EH (cell line): ENCODE measurements at regions not wholly inside any gene's neighbourhood (a gene's known extent, or its start where the extent isn't known, plus 50 kb on each side); places are given as distances from the start of the nearest gene placed in this dataset.
"Not testable (repeated sequence)": the region's sequence is repeated elsewhere in the genome, so short reads cannot be mapped to it uniquely, and the experiment has no call there.

Experiments
- DNase-seq: peaks from one replicate; pipeline ENCODE4 v3.0.0-alpha.2; 2015; ENCODE audit warnings: low read depth

GRCh38 chrX:43375136-43375535 is 281.0 kb upstream of the MAOA start:
- DNase-seq, result no peak

- no peak for DNase-seq
Observed at GRCh38 chrX:43380704-43381103, 275.4 kb upstream of the MAOA start.

- no peak for DNase-seq
Observed at GRCh38 chrX:43386875-43387274, 269.2 kb upstream of the MAOA start.

GRCh38 chrX:43405191-43405590 is 250.9 kb upstream of the MAOA start:
- no peak for DNase-seq

GRCh38 chrX:43423876-43424275 is 232.2 kb upstream of the MAOA start:
- DNase-seq, result no peak

GRCh38 chrX:43436517-43436916 is 219.6 kb upstream of the MAOA start:
- DNase-seq, result no peak

GRCh38 chrX:43446752-43447151 is 209.3 kb upstream of the MAOA start:
- no peak for DNase-seq

- no peak for DNase-seq
Observed at GRCh38 chrX:43448688-43449087, 207.4 kb upstream of the MAOA start.

GRCh38 chrX:43450355-43450754 is 205.7 kb upstream of the MAOA start:
- no peak for DNase-seq

GRCh38 chrX:43451976-43452686 is 204.0 kb upstream of the MAOA start:
- not testable (repeated sequence) for DNase-seq

- no peak for DNase-seq
Observed at GRCh38 chrX:43456063-43456462, 200.0 kb upstream of the MAOA start.

GRCh38 chrX:43456906-43457305 is 199.2 kb upstream of the MAOA start:
- no peak for DNase-seq

- no peak for DNase-seq
Observed at GRCh38 chrX:43467608-43468234, 188.4 kb upstream of the MAOA start.

GRCh38 chrX:43469391-43470054 is 186.6 kb upstream of the MAOA start:
- DNase-seq, result no peak

- no peak for DNase-seq
Observed at GRCh38 chrX:43474321-43474720, 181.8 kb upstream of the MAOA start.

GRCh38 chrX:43479070-43479469 is 177.0 kb upstream of the MAOA start:
- DNase-seq, result no peak

- DNase-seq, result no peak
Observed at GRCh38 chrX:43479850-43480249, 176.2 kb upstream of the MAOA start.

GRCh38 chrX:43481576-43481975 is 174.5 kb upstream of the MAOA start:
- no peak for DNase-seq

- no peak for DNase-seq
Observed at GRCh38 chrX:43493756-43494155, 162.3 kb upstream of the MAOA start.

GRCh38 chrX:43500246-43500645 is 155.9 kb upstream of the MAOA start:
- no peak for DNase-seq

- no peak for DNase-seq
Observed at GRCh38 chrX:43500996-43501694, 155.0 kb upstream of the MAOA start.

GRCh38 chrX:43504394-43504793 is 151.7 kb upstream of the MAOA start:
- no peak for DNase-seq

- no peak for DNase-seq
Observed at GRCh38 chrX:43505769-43506168, 150.3 kb upstream of the MAOA start.
